ENCODE measurements at regions not wholly inside any gene's neighbourhood (a gene's known extent, or its start where the extent isn't known, plus 50 kb on each side); places are given as distances from the start of the nearest gene placed in this dataset.

- TF ChIP-seq CTCF (IDR thresholded peaks at IDR 0.05) (no peak), EZH2 (IDR thresholded peaks at IDR 0.05; ENCODE audit: borderline replicate concordance, insufficient read depth, low read depth, low read length, poor library complexity, severe bottlenecking) (no peak)
Observed at GRCh38 chr2:194723446-194723845, 933.6 kb upstream of the SLC39A10 start.

Data from B cell (primary cell).